ENCODE measurements at regions not wholly inside any gene's neighbourhood (a gene's known extent, or its start where the extent isn't known, plus 50 kb on each side); places are given as distances from the start of the nearest gene placed in this dataset.

DNA sequence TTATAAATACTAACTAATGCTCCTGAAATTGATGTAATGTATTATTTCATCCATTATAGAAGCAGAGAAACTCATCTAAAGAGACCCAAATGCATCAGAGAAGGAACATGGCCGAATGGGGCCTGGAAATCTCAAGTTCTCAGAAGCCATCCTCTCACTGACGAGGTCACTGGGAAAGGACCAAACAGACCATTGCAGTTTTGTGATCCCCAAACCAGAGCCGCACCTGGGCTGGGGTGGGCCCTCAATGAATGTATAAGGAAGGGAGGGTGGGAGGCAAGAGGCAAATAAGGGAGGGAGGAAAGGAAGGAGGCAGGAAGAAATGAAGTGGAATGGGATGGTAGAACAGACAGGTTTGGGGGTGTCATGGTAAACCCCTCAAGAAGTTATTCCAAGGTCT is 245.3 kb upstream of the ID2 start:
- in situ Hi-C loops (cut with MboI), result no loop called here
- WGBS, 2 experiments (ENCODE audit: low coverage in 1 of 2, low lambda C conversion rate in 2 of 2, missing lambda C conversion rate in 2 of 2), result 63 to 64% methylated on average over 3 of the region's 3 CpGs
- H3K9me2 ChIP-seq (ENCODE audit: insufficient read depth), result no peaks in the 10 kb centered on the region
- no peak overlapping the region for H3K4me2 ChIP-seq (ENCODE audit: unreplicated experiment)
- H2AFZ ChIP-seq, result no peak overlapping the region
- no peaks in the 10 kb centered on the region for H3K9me3 ChIP-seq (ENCODE audit: low read depth)
- no peaks in the 10 kb centered on the region for H3F3A ChIP-seq (ENCODE audit: insufficient read depth)
- H3K9ac ChIP-seq, result no peak overlapping the region
- H3K79me2 ChIP-seq (ENCODE audit: insufficient read depth), result no peaks in the 10 kb centered on the region
- no peak overlapping the region for H3K27ac ChIP-seq
- no peak for DNase-seq
- no peaks in the 10 kb centered on the region for H3K4me1 ChIP-seq (ENCODE audit: insufficient read depth)
- H3K27me3 ChIP-seq (replicated peaks; ENCODE audit: insufficient read depth), result no peaks in the 10 kb centered on the region
- no peaks in the 10 kb centered on the region for H4K20me1 ChIP-seq (ENCODE audit: insufficient read depth)
- no peak overlapping the region for H3K4me3 ChIP-seq
- no peak for TF ChIP-seq EZH2 (IDR thresholded peaks at IDR 0.05; ENCODE audit: insufficient read depth, poor library complexity, severe bottlenecking)
- no peak for TF ChIP-seq EZH2phosphoT487 (IDR thresholded peaks at IDR 0.05; ENCODE audit: insufficient read depth, low read depth)
- no peaks in the 10 kb centered on the region for H3K36me3 ChIP-seq (ENCODE audit: low read depth)

DNA sequence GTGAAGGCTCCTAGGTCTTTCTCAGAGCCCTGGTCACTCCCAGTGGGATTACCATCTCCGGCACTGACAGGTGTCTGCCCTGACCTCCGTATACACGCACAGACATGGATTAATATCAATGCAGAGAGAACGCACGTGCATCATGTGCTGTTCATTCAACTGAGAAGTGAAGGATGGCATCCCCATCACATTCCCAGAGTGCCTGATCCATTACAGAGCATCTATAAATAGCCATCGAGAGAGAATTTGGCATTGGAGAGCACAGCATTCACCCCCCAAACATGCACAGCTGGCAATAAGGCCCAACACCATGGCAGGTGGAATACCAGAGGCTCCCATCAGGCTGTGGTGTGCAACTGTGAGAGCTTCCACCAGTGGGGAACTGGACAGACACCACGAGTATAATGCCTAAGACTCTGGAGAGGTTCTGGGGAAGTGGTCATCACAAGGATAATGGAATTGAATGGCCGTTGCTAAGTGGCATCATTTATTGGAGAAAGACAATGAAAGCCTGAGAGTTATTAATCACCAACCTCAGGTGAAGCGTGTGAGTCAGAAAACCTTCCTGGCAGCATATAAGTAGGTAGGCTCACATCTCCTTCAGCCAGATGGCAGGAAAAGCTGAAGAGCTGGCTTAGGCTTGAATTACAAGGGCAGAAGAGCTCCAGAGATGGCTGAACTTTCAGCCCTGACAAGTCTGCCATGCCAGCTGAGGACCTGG is 244.5 kb upstream of the ID2 start:
- Histone ChIP-seq H3K9me3 (ENCODE audit: low read depth) (no peaks in the 10 kb centered on the region), H3K4me3 (no peak overlapping the region), H3K9me2 (ENCODE audit: insufficient read depth) (no peaks in the 10 kb centered on the region), H3K4me1 (ENCODE audit: insufficient read depth) (no peaks in the 10 kb centered on the region), H3K4me2 (ENCODE audit: unreplicated experiment) (no peak overlapping the region), H3K27me3 (replicated peaks; ENCODE audit: insufficient read depth) (no peaks in the 10 kb centered on the region), H3K27ac (no peak overlapping the region), H3K36me3 (ENCODE audit: low read depth) (no peaks in the 10 kb centered on the region), H3K79me2 (ENCODE audit: insufficient read depth) (no peaks in the 10 kb centered on the region), H3K9ac (no peak overlapping the region), H2AFZ (no peak overlapping the region), H4K20me1 (ENCODE audit: insufficient read depth) (no peaks in the 10 kb centered on the region), H3F3A (ENCODE audit: insufficient read depth) (no peaks in the 10 kb centered on the region)
- in situ Hi-C loops (cut with MboI), result no loop called here
- DNase-seq, result peak; percentile 4
- TF ChIP-seq EZH2phosphoT487 (IDR thresholded peaks at IDR 0.05; ENCODE audit: insufficient read depth, low read depth), result no peak
- no peak for TF ChIP-seq EZH2 (IDR thresholded peaks at IDR 0.05; ENCODE audit: insufficient read depth, poor library complexity, severe bottlenecking)
- 80% methylated on average over 9 of the region's 9 CpGs for WGBS, 2 experiments (ENCODE audit: low coverage in 1 of 2, low lambda C conversion rate in 2 of 2, missing lambda C conversion rate in 2 of 2)

DNA sequence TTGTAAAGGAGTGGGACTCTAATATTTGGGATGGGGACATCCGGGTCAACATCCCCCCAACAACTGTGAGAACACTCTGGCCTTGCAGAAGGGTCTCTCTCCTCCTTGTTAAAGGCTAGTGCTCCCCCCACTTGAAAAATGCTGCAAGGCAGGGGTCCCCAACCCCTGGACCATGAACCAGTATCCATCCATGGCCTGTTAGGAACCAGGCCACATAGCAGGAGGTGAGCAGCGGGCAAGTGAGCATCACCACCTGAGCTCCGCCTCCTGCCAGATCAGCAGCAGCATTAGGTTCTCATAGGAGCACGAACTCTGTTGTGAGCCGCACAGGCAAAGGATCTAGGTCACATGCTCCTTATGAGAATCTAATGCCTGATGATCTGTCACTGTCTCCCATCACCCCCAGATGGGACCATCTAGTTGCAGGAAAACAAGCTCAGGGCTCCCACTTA is 243.9 kb upstream of the ID2 start:
- Histone ChIP-seq H3K36me3 (ENCODE audit: low read depth) (no peaks in the 10 kb centered on the region), H3F3A (ENCODE audit: insufficient read depth) (no peaks in the 10 kb centered on the region), H3K79me2 (ENCODE audit: insufficient read depth) (no peaks in the 10 kb centered on the region), H4K20me1 (ENCODE audit: insufficient read depth) (no peaks in the 10 kb centered on the region), H3K27me3 (replicated peaks; ENCODE audit: insufficient read depth) (no peaks in the 10 kb centered on the region), H3K27ac (no peak overlapping the region), H3K4me1 (ENCODE audit: insufficient read depth) (no peaks in the 10 kb centered on the region), H3K4me3 (no peak overlapping the region), H3K9me3 (ENCODE audit: low read depth) (no peaks in the 10 kb centered on the region), H3K4me2 (ENCODE audit: unreplicated experiment) (no peak overlapping the region), H3K9me2 (ENCODE audit: insufficient read depth) (no peaks in the 10 kb centered on the region), H2AFZ (no peak overlapping the region), H3K9ac (no peak overlapping the region)
- no peak for DNase-seq
- TF ChIP-seq EZH2phosphoT487 (IDR thresholded peaks at IDR 0.05; ENCODE audit: insufficient read depth, low read depth) (no peak), EZH2 (IDR thresholded peaks at IDR 0.05; ENCODE audit: insufficient read depth, poor library complexity, severe bottlenecking) (no peak)
- WGBS, 2 experiments (ENCODE audit: low coverage in 1 of 2, low lambda C conversion rate in 2 of 2, missing lambda C conversion rate in 2 of 2), result 91 to 97% methylated on average over 5 of the region's 5 CpGs
- in situ Hi-C loops (cut with MboI), result no loop called here

DNA sequence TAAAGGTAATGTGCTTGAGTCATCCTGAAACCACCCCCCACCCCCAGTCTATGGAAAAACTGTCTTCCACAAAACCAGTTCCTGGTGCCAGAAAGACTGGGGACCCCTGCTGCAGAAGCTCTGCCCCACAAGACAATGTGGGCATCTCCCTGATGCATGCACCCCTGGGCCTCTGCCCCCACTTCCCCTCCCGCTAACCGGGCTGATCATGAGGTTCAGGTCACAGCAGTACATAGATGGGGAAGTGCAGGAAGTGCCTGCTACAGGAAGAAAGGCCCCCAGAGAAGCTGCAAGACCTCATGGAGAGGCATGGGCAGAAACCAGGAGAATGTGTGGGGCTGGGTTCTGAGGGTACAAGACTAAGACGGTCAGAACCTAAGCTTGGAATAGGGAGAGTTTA is 243.4 kb upstream of the ID2 start:
- no peaks in the 10 kb centered on the region for H3K4me1 ChIP-seq (ENCODE audit: insufficient read depth)
- H3K9me2 ChIP-seq (ENCODE audit: insufficient read depth), result no peaks in the 10 kb centered on the region
- no peak overlapping the region for H3K27ac ChIP-seq
- no peak for DNase-seq
- H4K20me1 ChIP-seq (ENCODE audit: insufficient read depth), result no peaks in the 10 kb centered on the region
- no peaks in the 10 kb centered on the region for H3K9me3 ChIP-seq (ENCODE audit: low read depth)
- in situ Hi-C loops (cut with MboI), result no loop called here
- H3F3A ChIP-seq (ENCODE audit: insufficient read depth), result no peaks in the 10 kb centered on the region
- no peak overlapping the region for H3K4me2 ChIP-seq (ENCODE audit: unreplicated experiment)
- no peak overlapping the region for H3K4me3 ChIP-seq
- H3K79me2 ChIP-seq (ENCODE audit: insufficient read depth), result no peaks in the 10 kb centered on the region
- TF ChIP-seq EZH2 (IDR thresholded peaks at IDR 0.05; ENCODE audit: insufficient read depth, poor library complexity, severe bottlenecking), result no peak
- no peak for TF ChIP-seq EZH2phosphoT487 (IDR thresholded peaks at IDR 0.05; ENCODE audit: insufficient read depth, low read depth)
- H3K9ac ChIP-seq, result no peak overlapping the region
- no peaks in the 10 kb centered on the region for H3K27me3 ChIP-seq (replicated peaks; ENCODE audit: insufficient read depth)
- H2AFZ ChIP-seq, result no peak overlapping the region
- H3K36me3 ChIP-seq (ENCODE audit: low read depth), result no peaks in the 10 kb centered on the region
- 92 to 98% methylated on average over 3 of the region's 3 CpGs for WGBS, 2 experiments (ENCODE audit: low coverage in 1 of 2, low lambda C conversion rate in 2 of 2, missing lambda C conversion rate in 2 of 2)

Data from GM23248 (cell line).